CD4-positive, alpha-beta T cell treated with Interleukin-21 for 1 hour (primary cell): ENCODE measurements at regions not wholly inside any gene's neighbourhood (a gene's known extent, or its start where the extent isn't known, plus 50 kb on each side); places are given as distances from the start of the nearest gene placed in this dataset.

ENCODE experiments used
- DNase-seq: peaks from one replicate; pipeline ENCODE4 v3.0.0-alpha.2; 2020

GRCh38 chr2:34025196-34025595, 426.1 kb upstream of the FAM98A start:
- no peak for DNase-seq

DNA sequence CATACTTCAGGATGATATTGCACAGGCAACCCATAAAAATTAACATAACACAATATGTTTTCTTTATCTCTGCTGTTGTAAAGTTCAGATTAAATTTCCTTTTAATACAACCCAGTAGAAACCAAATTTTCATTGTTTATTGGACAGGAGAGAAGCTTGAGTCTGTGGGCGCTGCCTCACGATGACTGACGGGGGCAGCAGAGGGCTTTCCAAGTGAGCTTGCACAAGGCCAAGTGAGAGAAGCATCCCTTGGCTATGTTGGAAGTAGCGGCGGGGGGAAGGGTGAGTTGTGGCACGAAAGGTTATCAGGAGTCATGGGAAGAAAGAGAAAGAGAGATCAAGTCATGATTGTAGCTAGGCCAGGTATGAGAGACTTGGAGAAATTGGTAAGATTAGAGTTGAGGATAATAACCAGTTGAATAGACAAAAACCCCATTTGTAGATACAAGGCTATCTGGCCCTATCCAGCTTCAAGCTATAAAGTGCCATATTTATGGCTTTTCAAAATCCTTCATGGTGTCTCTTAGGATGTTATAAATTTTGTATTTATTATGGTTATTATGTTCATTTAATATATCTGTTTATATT, 413.7 kb upstream of the FAM98A start:
- peak; percentile 2 for DNase-seq

- no peak for DNase-seq
Observed at GRCh38 chr2:34011684-34012083, 412.6 kb upstream of the FAM98A start.

- no peak for DNase-seq
Observed at GRCh38 chr2:34005901-34006300, 406.8 kb upstream of the FAM98A start.

DNA sequence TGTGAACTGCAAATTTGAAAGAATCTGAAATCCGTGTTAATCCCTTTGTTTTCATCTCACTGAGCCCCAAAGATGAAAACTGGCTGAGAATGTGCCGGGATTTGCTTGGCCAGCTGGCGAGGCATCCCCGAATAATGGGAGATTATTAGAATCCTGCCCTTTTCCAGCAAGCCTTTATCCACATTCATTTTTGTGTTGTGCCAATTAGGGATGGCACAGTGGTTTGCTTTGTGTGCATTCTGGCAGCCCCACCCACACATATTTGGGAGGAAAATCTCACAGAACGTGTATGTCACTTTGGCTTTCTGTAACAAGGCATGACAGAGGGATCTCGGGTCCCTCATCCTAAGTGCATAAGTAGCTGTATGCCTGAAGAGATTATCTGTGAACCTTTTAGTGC, 405.8 kb upstream of the FAM98A start:
- DNase-seq: no peak

- DNase-seq: no peak
Observed at GRCh38 chr2:34003795-34004194, 404.7 kb upstream of the FAM98A start.

- DNase-seq: no peak
Observed at GRCh38 chr2:34001557-34001956, 402.5 kb upstream of the FAM98A start.

- DNase-seq: no peak
Observed at GRCh38 chr2:33984131-33984530, 385.0 kb upstream of the FAM98A start.

DNA sequence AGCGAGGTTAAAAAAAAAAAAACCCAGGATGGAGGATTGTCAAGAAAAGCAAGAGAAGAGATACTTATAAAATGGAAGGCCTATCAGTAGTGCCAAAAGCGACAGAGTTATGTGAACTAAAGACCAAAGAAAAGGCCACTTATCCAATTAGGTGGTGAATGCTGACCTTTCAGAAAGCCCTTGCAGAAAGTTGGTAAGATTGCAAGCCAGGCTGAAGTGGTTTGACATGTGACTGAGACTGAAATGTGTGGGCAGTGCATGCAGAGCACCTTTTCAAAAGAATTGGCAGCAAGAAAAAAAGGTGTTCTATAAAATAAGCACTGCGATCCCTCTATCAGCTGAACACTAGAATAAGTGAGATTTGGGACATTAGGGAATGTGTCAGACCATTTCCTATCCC, 379.4 kb upstream of the FAM98A start:
- no peak for DNase-seq

DNA sequence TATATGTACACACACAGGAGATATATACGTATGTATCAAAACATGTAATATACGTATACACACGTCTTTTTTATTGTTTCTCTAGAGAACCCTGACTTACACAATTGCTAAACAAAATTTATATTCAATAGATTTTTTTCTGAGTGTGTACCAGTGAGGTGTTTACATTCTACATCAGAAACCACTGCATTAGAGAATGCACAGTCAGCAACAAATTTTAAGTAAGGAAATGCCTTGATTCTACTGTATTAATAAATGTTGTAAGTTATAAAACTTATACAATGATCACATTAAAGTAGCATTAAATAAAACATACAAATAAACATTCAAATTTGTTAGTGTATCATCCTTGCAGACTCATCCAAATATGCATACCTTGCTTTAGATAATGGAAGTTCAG, 376.4 kb upstream of the FAM98A start:
- DNase-seq: no peak

DNA sequence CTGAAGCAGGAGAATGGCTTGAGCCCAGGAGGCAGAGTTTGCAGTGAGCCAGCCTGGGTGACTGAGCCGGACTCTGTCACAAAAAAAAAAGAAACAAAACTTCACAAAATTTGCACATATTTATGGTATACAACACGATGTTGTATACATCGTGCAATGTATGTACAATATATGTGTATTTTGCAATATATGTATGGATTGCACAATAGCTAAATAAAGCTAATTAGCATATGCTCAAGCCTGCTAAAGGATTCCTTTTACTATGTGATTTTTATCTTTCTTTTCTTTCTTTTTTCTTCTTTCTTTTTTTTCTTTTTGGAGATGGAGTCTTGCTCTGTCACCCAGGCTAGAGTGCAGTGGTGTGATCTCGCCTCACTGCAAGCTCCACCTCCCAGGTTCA, 368.0 kb upstream of the FAM98A start:
- no peak for DNase-seq

GRCh38 chr2:33958591-33958990, 359.5 kb upstream of the FAM98A start:
- no peak for DNase-seq

- no peak for DNase-seq
Observed at GRCh38 chr2:33949371-33949770, 350.3 kb upstream of the FAM98A start.

DNA sequence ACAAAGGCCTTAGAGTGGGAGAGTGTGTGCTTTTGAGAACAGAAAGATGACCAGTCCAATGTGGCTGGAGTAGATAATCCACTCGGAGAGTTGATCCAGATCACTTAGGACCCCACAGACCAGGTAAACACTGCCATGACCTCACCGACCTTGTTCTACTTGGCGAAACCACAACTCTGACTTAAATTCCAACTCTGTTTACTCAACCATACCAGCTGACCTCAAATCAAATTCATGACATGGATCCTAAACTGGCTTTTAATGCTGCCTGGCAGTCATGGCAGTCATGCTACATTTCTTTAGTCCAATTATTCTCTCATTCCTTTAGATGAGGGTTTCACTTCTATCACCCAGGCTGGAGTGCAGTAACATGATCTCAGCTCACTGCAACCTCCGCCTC, 347.1 kb upstream of the FAM98A start:
- DNase-seq: no peak

- no peak for DNase-seq
Observed at GRCh38 chr2:33933203-33933602, 334.1 kb upstream of the FAM98A start.

GRCh38 chr2:33931164-33931563, 332.1 kb upstream of the FAM98A start:
- no peak for DNase-seq

- DNase-seq: no peak
Observed at GRCh38 chr2:33929467-33929866, 330.4 kb upstream of the FAM98A start.

DNA sequence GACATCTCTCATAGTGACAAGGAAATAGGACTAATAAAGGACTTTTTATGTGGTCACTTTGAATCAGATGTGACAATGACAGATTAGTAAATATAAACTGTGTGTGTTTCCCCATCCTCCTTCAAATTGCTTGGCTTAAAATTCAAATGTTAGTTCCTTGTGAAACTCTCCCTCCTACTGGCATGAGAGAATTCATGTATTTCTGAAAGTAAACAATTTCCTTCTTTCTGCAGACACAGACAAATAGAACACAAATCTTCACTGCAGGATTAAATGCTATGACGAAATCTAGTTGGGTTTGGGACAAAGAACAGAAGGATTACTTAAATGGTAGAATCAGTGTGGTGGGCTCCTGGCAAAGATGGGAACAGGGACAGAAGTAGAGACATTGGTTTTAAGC, 328.7 kb upstream of the FAM98A start:
- DNase-seq: no peak

GRCh38 chr2:33925311-33925710, 326.2 kb upstream of the FAM98A start:
- DNase-seq: no peak

DNA sequence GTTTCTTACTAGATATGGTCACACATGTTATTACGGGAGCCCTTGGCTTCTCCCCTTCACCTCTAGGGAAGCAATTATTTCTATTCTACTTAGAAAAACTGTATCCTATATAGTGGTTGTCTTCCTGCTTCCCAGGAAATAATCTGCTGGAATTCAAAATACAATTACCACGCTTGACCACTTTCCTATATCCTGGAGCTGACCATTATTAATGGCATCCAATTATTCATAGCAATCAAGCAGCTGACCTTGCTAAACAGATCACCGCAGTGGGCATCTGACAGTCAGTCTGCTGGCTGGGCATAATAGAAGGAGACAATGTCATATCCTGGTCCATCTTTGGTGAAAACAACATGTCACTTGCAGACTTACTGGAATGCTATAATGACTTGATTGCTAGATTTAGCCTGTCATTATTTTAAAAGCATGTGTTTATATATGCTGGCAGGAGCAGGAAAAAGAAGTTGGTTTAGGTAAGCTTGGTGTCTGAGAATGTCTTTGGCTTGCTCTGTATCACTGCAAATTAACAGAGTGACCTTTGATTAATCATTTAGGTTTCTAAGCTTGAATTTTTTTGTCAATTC, 325.6 kb upstream of the FAM98A start:
- no peak for DNase-seq

DNA sequence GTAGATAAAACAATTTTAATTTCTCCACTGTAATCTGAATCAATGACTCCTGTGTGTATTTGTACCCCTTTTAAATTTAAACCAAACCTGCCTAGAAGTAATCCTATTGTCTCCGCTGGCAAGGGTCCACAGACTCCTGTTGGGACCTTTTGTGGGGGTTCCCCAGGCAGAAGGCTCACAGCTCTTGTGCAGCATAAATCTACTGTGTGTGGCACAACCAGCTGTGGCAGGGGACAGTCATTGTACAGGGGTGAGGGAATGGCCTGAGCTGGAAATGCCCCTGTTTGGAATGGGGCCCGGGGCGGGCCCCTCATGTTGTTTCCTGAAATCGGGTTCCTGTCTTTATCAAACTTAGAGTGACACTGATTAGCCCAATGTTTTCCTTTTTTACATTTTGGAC, 318.2 kb upstream of the FAM98A start:
- no peak for DNase-seq

DNA sequence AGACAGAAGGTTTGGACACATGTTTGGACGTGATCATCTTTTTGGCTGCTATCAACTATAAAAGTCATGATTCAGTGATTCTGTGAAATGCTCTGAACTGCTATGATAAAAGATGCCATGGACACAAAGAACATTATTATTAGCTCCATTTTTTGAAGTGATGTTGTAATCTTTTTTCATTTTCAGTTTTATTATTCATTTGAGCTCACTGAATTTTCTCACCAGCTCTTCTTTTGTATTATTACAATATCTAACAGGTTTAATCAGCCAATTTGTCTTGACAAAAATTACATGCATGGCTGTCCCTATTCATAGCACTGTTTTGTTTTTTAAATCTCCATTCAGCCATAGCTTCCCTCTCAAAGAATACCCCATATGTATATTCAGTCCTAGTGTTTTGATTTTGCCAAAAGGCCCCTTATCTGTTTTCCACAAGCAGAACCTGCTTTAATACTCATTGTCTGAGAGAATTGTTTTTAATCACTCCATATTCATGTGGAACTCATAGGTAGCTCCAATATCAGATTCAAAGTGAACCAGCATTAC, 314.0 kb upstream of the FAM98A start:
- DNase-seq: no peak

GRCh38 chr2:33911327-33911726, 312.2 kb upstream of the FAM98A start:
- DNase-seq: no peak

DNA sequence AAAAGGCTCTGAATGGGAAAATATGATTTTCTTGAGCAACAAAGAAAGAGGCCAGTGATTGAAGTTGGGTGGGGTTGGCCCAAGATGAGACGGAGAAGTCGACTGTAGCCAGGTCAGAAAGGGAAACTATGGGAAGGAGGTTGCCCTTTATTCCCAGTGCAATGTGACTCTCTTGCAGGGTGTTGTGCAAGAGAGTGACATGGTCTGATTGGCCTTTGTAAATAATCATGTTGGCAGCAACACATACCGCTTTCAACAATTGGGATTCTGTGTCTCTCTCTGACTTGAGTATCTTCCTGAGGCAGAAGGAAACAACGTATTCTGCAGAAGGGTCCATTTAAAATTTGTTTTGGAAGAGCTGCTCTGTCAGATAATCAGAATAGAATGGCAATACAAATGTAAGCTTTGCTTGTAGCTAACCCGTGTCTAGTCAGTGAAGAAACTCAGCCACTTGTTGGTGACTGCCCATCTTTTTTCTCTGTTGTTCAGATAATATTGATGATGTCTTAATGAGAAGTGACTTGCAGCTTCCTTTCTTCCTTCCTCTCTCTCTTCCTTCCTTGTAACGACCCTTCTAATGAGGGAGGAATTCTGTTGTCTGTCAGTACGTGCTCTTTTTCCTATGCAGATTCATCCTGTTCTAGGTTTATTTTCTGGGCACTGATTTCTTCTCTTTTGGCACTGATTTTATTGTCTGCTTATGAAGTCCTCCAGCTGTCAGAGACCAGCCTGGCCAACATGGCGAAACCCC, 311.0 kb upstream of the FAM98A start:
- DNase-seq: no peak
